RCC 7860 (cell line): ENCODE measurements at regions not wholly inside any gene's neighbourhood (a gene's known extent, or its start where the extent isn't known, plus 50 kb on each side); places are given as distances from the start of the nearest gene placed in this dataset.
A peak's percentile ranks its signal among the peaks of the same experiment; 100 is the strongest.
"Not testable (repeated sequence)": the region's sequence is repeated elsewhere in the genome, so short reads cannot be mapped to it uniquely, and the experiment has no call there.

Experiments used
- DNase-seq: peaks from one replicate; pipeline ENCODE4 v3.0.0-alpha.2; 2015; ENCODE audit warnings: low spot score
- FAIRE-seq: peaks from 2 replicates; lab custom pipeline; 2012; peaks lifted over from hg19 to GRCh38; lab: Jason Lieb, UNC

DNA sequence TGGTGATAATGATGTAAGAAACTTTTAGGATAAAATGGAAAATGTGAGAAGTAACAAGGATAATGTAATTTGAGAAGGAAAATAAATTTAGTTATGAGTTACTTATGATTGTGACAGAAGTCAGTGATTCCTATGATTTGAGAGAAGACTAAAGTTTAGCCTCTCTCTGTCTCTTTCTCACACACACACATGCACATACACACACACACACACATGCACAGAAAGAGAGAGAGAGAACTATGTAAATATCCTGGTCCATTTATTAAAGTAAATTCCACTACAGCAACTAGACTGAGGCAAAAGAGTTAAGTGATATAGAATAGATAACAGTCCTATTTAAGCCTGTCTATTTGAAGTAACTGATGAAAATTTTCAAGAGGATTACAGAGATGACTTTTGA is 375.2 kb downstream of the CD109 start:
- FAIRE-seq (no peak), DNase-seq (no peak)

DNA sequence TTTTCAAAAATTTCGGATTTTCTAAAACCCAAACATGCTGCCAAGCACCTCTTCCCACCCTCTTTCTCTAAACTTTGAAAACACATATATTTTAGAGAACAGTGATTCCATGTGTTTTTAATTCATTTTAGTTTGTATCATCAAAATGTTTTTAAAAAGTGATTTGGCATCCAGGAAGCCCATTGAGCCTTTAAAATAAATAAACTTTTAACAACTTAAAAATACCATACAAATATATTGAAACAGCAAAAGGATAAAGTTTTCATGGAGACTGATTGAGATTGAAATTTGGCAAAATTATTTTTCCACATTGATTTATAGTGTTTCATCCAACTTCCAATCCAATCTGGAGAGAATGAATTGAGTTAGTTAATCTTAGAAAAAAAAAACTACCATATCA is 374.7 kb downstream of the CD109 start:
- FAIRE-seq, result no peak

DNA sequence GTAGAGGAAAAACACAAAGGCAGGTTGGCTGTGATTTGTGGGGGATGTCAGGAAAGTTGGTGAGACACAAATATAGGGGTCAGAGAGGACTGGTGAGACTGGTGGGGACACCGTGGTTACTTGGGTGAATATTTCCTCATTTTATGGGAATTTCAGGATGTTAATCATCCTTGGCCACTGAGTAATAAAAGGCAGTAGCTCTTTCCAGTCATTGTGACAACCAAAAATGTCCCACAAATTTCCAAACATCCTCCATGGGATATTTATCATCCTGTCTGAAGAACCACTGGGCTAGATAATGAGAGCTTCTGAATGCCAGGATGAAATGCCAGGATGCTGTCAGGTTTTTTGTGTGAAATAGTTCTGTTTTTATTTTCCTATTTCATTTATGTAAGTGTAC is 374.1 kb downstream of the CD109 start:
- no peak for DNase-seq
- FAIRE-seq, result peak; percentile 22

More for the DNA sequence above, 374.7 kb downstream of the CD109 start:
- no peak for DNase-seq

GRCh38 chr6:74069089-74069581 is 373.1 kb downstream of the CD109 start:
- FAIRE-seq (no peak), DNase-seq (no peak)

DNA sequence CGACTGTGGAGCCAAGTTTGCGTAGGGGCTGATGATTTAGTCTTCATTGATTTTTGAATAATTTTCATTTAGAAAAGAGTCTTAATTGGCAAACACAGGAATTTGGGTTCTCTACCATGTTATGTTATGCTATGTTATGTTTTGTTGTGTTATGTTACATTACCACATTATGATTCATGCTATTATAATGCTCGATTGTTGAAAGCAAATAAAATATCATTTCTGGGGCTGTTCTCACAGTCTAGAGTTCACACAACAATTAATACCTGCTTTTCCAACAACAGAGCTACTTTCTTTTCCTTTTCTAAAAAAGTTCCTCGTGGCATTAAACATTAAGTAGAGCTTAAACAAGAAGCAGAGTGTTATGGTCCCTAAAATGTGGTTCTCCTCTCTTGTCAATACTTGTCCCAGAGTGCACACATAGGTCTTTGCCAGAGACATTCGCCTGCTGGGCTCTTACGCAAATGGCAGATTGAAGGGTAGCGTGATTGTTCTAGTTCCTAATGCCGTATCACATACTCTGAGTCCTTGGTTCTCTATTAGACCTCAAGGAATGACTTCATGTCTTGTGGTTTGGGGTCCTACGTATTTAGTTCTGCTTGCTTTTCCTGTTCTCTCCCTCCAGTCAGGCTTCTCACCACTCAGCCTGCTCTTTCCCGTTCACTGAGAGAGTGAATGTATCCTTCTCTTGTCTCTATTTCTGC is 370.3 kb downstream of the CD109 start:
- DNase-seq, result no peak
- no peak for FAIRE-seq

GRCh38 chr6:74065705-74066104 is 369.7 kb downstream of the CD109 start:
- FAIRE-seq (no peak), DNase-seq (no peak)

- FAIRE-seq, result no peak
- no peak for DNase-seq
These were observed 367.4 kb downstream of the CD109 start for GRCh38 chr6:74063391-74063790.

- FAIRE-seq, result no peak
- no peak for DNase-seq
These were observed 365.2 kb downstream of the CD109 start for GRCh38 chr6:74061201-74061600.

- DNase-seq (no peak), FAIRE-seq (no peak)
These were observed 364.4 kb downstream of the CD109 start for GRCh38 chr6:74060354-74060753.

- no peak for FAIRE-seq
- DNase-seq, result no peak
These were observed 362.6 kb downstream of the CD109 start for GRCh38 chr6:74058606-74059005.

DNA sequence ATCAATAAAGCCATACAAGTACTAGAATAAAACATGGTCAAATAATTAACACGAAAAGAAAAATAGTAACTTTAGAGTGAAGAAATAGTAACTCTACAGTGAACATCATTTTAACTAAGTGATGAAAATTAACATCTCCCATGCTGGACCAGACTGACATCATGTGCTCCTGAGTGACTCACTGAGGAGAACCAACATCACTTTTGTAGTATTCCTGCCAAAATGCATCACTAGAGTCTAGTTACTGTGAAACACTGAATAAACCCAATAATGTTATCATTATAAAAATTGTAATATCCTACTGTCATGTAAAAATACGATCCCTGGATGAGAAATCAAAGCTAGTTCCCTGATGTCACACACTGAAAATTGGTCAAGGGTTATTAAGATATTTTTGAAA is 361.3 kb downstream of the CD109 start:
- DNase-seq, result no peak
- FAIRE-seq, result no peak

DNA sequence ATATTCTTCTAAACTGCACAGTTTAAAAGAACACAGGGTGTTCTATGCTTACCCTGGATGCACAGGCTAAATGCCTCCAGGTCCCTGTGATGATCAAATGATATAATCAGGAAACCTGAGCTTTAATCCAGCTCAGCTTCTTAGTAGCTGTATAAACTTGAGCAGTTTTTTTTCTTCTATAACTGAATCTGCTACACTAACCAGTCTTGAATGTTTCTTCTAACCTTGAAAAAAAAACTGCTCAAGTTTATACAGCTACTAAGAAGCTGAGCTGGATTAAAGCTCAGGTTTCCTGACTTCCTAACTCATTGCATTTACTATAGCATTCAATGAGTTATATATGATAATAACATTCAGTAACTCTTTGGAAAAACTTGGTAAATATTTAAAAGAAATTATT is 358.2 kb downstream of the CD109 start:
- FAIRE-seq, result no peak
- no peak for DNase-seq

GRCh38 chr6:74050921-74051320 is 354.9 kb downstream of the CD109 start:
- FAIRE-seq, result no peak

GRCh38 chr6:74048387-74048786 is 352.4 kb downstream of the CD109 start:
- DNase-seq (no peak), FAIRE-seq (peak; percentile 25)

More at GRCh38 chr6:74050921-74051320, 354.9 kb downstream of the CD109 start:
- no peak for DNase-seq

DNA sequence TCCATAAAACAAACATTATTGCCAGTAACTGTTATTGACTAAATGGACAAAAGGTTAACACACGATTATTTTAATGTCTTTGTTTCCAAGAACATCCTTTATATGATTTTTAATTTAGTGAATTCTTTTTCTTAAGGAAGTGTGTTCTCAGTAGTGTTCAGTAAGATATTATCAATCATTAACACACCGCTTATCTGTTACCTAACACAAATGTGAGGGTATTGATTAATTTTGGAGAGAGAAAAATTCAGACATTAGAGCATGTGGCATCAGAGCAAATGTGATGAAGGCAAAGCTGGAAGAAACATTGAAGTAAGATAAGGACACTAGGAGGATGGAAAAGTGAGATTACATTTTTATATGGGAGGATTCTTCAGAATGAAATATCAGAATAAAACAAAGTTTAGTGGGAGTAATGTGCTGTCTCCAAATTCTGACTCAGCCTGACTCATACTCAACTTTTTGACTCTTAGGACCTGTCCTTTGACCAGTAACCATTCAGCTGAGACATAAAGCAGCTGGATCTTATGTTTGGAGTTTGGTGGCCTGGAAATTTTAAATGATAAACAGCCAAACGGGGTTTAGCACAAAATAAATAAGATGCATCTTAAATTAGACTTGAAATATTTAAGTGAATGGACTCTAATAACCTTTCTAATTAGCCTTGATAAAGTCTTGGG is 348.6 kb downstream of the CD109 start:
- FAIRE-seq (peak; percentile 93), DNase-seq (peak; percentile 45)

DNA sequence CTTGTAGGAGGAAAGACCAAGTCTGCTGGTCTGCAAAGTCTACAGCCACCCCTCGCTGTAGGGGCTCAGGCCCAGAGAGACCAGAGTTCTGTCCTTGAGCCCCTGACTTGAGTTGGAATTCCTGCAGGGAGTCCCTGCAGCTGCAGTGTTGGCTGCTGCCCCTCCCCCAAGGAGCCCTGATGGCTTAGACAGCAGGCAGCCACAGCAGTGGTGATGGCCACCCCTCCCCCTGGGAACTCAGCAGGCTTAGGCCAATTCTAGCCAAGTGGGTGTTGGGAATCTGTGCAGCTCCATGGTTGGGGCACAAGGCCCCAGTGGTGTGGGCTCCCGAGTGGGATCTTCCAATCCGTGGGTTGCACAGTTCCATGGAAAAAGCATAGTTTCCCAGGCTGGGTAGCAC is 345.4 kb downstream of the CD109 start:
- FAIRE-seq, result no peak

GRCh38 chr6:74018825-74019224 is 322.8 kb downstream of the CD109 start:
- no peak for FAIRE-seq
- DNase-seq, result no peak

More for the DNA sequence above, 345.4 kb downstream of the CD109 start:
- no peak for DNase-seq

- no peak for DNase-seq
- FAIRE-seq, result no peak
These were observed 319.4 kb downstream of the CD109 start for GRCh38 chr6:74015427-74015826.

DNA sequence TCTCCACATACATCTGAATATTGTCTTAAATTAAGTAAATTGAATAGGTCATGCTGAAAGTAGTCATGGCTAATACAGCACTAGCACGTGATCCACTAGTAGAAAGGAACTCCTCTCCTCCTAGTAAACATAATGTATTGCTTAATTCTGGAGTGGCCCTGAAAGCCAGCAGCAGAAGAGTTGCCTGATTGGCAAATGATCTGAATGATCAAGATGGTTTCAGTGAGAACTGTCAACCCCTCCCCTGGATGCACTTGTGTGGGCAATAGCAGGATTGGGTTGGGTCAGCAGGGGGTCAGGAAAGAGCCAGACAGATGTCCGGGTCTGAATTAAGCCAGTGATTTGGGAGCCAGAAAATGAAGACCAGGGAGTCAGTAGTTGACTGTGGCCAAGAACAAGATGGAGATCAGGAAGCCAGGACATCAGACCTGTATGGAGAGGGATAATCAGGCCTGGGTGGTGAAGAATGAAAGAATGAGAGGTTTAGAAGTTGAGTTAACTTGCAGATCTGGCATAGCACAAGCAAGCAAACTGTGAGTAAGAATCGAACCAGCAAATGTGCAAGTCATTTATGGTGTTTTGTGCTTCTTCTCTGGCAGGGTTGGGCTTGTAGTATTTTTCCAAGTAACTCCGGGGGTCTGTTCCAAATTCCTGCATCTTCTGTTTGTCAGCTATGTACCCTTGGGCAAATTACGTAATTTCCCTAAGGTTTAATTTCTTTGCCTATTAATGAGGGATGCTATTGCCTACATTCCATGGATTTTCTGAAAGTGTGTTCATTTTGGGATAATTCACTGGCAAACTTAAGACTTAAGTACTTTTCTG is 304.9 kb downstream of the CD109 start:
- no peak for FAIRE-seq
- no peak for DNase-seq

DNA sequence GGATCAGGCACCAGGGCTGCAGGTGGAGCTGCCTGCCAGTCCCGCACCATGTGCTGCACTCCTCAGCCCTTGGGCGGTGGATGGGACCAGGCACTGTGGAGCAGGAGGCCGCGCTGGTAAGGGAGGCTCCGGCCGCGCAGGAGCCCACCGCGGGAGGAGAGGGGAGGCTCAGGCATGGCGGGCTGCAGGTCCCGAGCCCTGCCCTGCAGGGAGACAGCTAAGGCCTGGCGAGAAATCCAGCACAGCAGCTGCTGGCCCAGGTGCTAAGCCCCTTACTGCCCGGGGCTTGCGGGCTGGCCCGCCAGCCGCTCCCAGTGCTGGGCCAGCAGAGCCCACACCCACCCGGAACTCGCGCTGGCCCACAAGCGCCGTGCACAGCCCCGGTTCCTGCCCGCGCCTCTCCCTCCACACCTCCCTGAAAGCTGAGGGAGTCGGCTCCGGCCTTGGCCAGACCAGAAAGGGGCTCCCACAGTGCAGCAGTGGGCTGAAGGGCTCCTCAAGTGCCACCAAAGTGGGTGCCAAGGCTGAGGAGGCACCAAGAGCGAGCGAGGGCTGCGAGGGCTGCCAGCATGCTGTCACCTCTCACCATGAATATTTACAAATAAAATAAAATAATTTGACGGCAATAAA is 294.7 kb downstream of the CD109 start:
- FAIRE-seq, DNase-seq: not testable (repeated sequence)

DNA sequence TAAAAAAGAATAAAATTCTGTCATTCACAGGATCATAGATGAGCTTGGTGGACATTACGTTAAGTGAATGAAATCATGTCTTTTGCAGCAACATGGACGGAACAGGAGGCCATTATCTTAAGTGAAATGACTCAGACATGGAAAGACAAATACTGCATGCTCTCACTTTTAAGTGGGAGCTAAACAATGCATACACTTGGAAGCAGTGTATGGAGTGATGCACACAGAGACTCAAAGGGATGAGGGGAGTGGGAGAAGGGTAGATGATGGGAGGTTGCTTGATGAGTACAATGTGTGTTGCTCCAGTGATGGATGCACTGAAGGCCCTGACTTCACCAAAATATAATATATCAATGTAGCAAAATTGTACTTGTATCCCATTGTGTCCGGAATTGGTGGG is 293.4 kb downstream of the CD109 start:
- DNase-seq, result no peak
- no peak for FAIRE-seq
